Colonic mucosa (tissue), 4 donors: ENCODE measurements at regions not wholly inside any gene's neighbourhood (a gene's known extent, or its start where the extent isn't known, plus 50 kb on each side); places are given as distances from the start of the nearest gene placed in this dataset.

ENCODE experiments used
- DNase-seq: peaks from one replicate; pipeline ENCODE4 v3.0.0-alpha.2; 2020
- H3K27ac ChIP-seq: fragments of 200-600 bp; one replicate; pipeline ENCODE4 v1.8.0; 2021
- H3K27me3 ChIP-seq: fragments of 200-600 bp; one replicate; pipeline ENCODE4 v1.8.0; 2021
- H3K36me3 ChIP-seq: fragments of 200-600 bp; one replicate; pipeline ENCODE4 v1.8.0; 2021
- H3K4me1 ChIP-seq: fragments of 200-600 bp; one replicate; pipeline ENCODE4 v1.8.0; 2021; ENCODE audit warnings: mild to moderate bottlenecking
- H3K4me3 ChIP-seq: fragments of 200-600 bp; one replicate; pipeline ENCODE4 v1.8.0; 2021
- H3K9ac ChIP-seq, 2 donors: one replicate each; pipeline ENCODE4 v1.7.0; 2013; ENCODE audit warnings: control low read depth in 2 of 2, low read depth in 2 of 2, low read length in 2 of 2
- H3K9me3 ChIP-seq: fragments of 200-600 bp; one replicate; pipeline ENCODE4 v1.8.0; 2021
- intact Hi-C: fragments of 100-400 bp; cut with DNase I; formaldehyde crosslinking; loops from one replicate; pipeline ENCODE4 v1.14.1; 2022
- TF ChIP-seq, protein P1 (sequence below): fragments of 200-600 bp; IDR thresholded peaks from one replicate; pipeline ENCODE4 v1.8.0; 2022; ENCODE audit warnings: antibody characterized with exemption, mild to moderate bottlenecking
- donor health status: healthy.
- donor health status: DM: no; HTN: no; CAD: no.
- donor health status: DM: no; HTN: no; CAD: no.

DNA sequence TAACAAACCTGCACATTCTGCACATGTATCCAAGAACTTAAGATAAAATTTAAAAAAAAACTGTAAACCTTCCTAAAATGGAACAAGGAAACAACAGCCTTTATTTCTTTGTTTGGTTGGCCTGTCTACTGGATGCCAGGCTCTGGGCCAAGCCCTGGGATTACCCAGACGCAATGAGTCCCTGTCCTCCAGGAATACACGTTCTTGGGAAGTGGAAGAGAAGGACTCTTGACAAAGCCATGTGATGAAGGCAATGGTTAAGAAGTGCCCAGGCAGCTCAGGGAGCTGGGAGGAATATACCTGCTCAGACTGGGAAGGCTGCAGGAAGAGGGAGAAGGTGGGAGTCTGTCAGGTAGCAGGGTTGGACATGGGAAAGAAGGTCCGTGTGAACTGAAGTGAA is 115.4 kb downstream of the AXIN2 start:
- no peaks in the 10 kb centered on the region for H3K27me3 ChIP-seq
- no peaks in the 10 kb centered on the region for H3K36me3 ChIP-seq
- H3K4me1 ChIP-seq, result no peaks in the 10 kb centered on the region
- intact Hi-C loops, result no loop called here
- no peaks in the 10 kb centered on the region for H3K9me3 ChIP-seq
- no peak for DNase-seq
- no peak overlapping the region for H3K4me3 ChIP-seq
- no peak overlapping the region for H3K9ac ChIP-seq
- H3K27ac ChIP-seq, result no peak overlapping the region
- TF ChIP-seq, protein P1, sequence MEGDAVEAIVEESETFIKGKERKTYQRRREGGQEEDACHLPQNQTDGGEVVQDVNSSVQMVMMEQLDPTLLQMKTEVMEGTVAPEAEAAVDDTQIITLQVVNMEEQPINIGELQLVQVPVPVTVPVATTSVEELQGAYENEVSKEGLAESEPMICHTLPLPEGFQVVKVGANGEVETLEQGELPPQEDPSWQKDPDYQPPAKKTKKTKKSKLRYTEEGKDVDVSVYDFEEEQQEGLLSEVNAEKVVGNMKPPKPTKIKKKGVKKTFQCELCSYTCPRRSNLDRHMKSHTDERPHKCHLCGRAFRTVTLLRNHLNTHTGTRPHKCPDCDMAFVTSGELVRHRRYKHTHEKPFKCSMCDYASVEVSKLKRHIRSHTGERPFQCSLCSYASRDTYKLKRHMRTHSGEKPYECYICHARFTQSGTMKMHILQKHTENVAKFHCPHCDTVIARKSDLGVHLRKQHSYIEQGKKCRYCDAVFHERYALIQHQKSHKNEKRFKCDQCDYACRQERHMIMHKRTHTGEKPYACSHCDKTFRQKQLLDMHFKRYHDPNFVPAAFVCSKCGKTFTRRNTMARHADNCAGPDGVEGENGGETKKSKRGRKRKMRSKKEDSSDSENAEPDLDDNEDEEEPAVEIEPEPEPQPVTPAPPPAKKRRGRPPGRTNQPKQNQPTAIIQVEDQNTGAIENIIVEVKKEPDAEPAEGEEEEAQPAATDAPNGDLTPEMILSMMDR, result no peak

- H3K4me3 ChIP-seq, result no peak overlapping the region
- TF ChIP-seq, protein P1, result no peak
- no peaks in the 10 kb centered on the region for H3K27me3 ChIP-seq
- intact Hi-C loops, result no loop called here
- H3K9me3 ChIP-seq, result no peaks in the 10 kb centered on the region
- no peaks in the 10 kb centered on the region for H3K4me1 ChIP-seq
- no peak overlapping the region for H3K9ac ChIP-seq
- no peak overlapping the region for H3K27ac ChIP-seq
- no peaks in the 10 kb centered on the region for H3K36me3 ChIP-seq
- no peak for DNase-seq
Observed at GRCh38 chr17:65444049-65444448, 117.4 kb downstream of the AXIN2 start.

GRCh38 chr17:65442691-65443090 is 118.8 kb downstream of the AXIN2 start:
- H3K27ac ChIP-seq, result no peak overlapping the region
- no peaks in the 10 kb centered on the region for H3K27me3 ChIP-seq
- no peaks in the 10 kb centered on the region for H3K36me3 ChIP-seq
- intact Hi-C loops, result no loop called here
- no peak for DNase-seq
- H3K9me3 ChIP-seq, result no peaks in the 10 kb centered on the region
- H3K4me3 ChIP-seq, result no peak overlapping the region
- no peaks in the 10 kb centered on the region for H3K4me1 ChIP-seq
- H3K9ac ChIP-seq, result no peak overlapping the region
- TF ChIP-seq, protein P1, result no peak

DNA sequence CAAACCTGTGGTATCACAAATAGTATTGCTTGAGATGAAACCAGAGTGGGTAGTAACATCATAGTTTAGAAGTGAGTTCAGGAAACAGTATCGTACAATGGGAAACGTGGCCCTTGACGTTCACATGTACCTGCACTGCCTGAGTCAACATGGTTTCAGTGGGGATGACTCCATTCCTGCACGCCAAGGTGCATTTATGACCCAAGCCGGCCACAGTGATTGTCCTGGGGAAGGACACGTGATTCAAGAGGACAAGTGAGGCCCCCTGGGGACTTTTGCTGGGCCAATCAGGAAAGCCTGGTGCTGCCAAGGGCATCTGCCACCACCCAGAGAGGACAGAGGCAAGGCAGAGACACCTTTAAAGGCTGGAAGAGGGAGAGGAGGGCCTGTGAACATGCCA is 119.2 kb downstream of the AXIN2 start:
- no peak overlapping the region for H3K9ac ChIP-seq

GRCh38 chr17:65441053-65441605 is 120.3 kb downstream of the AXIN2 start:
- Histone ChIP-seq H3K9ac (no peak overlapping the region), H3K27ac (no peak overlapping the region), H3K4me3 (no peak overlapping the region), H3K4me1 (no peaks in the 10 kb centered on the region), H3K36me3 (no peaks in the 10 kb centered on the region), H3K9me3 (no peaks in the 10 kb centered on the region), H3K27me3 (no peaks in the 10 kb centered on the region)
- TF ChIP-seq, protein P1, result no peak
- intact Hi-C loops, result no loop called here
- no peak for DNase-seq

More for the DNA sequence above, 119.2 kb downstream of the AXIN2 start:
- Histone ChIP-seq H3K36me3 (no peaks in the 10 kb centered on the region), H3K27ac (no peak overlapping the region), H3K4me3 (no peak overlapping the region), H3K9me3 (no peaks in the 10 kb centered on the region), H3K4me1 (no peaks in the 10 kb centered on the region), H3K27me3 (no peaks in the 10 kb centered on the region)
- DNase-seq, result no peak
- TF ChIP-seq, protein P1, result no peak
- intact Hi-C loops, result no loop called here
